A549 (cell line): ENCODE measurements at regions not wholly inside any gene's neighbourhood (a gene's known extent, or its start where the extent isn't known, plus 50 kb on each side); places are given as distances from the start of the nearest gene placed in this dataset.
"Not testable (repeated sequence)": the region's sequence is repeated elsewhere in the genome, so short reads cannot be mapped to it uniquely, and the experiment has no call there.

ENCODE experiments used
- ATAC-seq, 2 experiments: fragments of 200-7000 bp in 1 of 2; fragments of >200 bp in 1 of 2; cut with Nextera tagmentation in 1 of 2; cut with Tn5 transposase in 1 of 2; 3 replicates each; pipeline versions ENCODE4 v1.8.0 to v1.9.1; 2018 to 2020; ENCODE audit warnings: mild to moderate bottlenecking in 1 of 2, moderate library complexity in 1 of 2
- CTCF ChIA-PET: fragments of 300-600 bp; sonication (Branson Sonifier 250); formaldehyde crosslinking; extraction: SDS; loops from one replicate; lab custom pipeline; 2021; ENCODE audit warnings: antibody characterized with exemption, inconsistent platforms; lab: Yijun Ruan, JAX
- POLR2A ChIA-PET: fragments of 350-600 bp; formaldehyde crosslinking; extraction: SDS; loops from one replicate; lab custom pipeline; 2021; ENCODE audit warnings: antibody characterized with exemption, inconsistent platforms; lab: Yijun Ruan, JAX
- DNase-seq, 2 experiments: peaks; one replicate each; pipeline versions ENCODE4 v3.0.0 to v3.0.0-alpha.2; 2011 to 2016; ENCODE audit warnings: low read depth in 1 of 2, low spot score in 1 of 2
- FAIRE-seq: peaks from 2 replicates; lab custom pipeline; 2011; peaks lifted over from hg19 to GRCh38; lab: Jason Lieb, UNC
- H3K27ac ChIP-seq, 2 experiments: fragments of >200 bp; sonication (Bioruptor Twin); formaldehyde crosslinking; 3 replicates each; pipeline ENCODE4 v1.5.1; 2016 to 2017
- H3K4me1 ChIP-seq: fragments of >200 bp; sonication (Bioruptor Twin); formaldehyde crosslinking; 3 replicates; pipeline ENCODE4 v1.6.1; 2016
- H3K4me2 ChIP-seq: fragments of >200 bp; sonication (Bioruptor Twin); formaldehyde crosslinking; 3 replicates; pipeline ENCODE4 v1.6.1; 2016
- H3K4me3 ChIP-seq: fragments of >200 bp; sonication (Bioruptor Twin); formaldehyde crosslinking; 3 replicates; pipeline ENCODE4 v1.5.1; 2016
- H3K9me3 ChIP-seq: fragments of >200 bp; sonication (Bioruptor Twin); formaldehyde crosslinking; 3 replicates; pipeline ENCODE4 v1.6.1; 2016
- CBX8 ChIP-seq: fragments of 200-600 bp; sonication (generic); IDR thresholded peaks from 2 replicates; pipeline ENCODE4 v1.6.1; 2016
- CTCF ChIP-seq: fragments of >200 bp; sonication (Bioruptor Twin); formaldehyde crosslinking; IDR thresholded peaks from 3 replicates; pipeline ENCODE4 v1.5.1; 2016
- EHF ChIP-seq: fragments of 250-450 bp; sonication (Bioruptor Pico); IDR thresholded peaks from 2 replicates; pipeline ENCODE4 v1.5.0; 2020; ENCODE audit warnings: mild to moderate bottlenecking
- EHMT2 ChIP-seq: fragments of 200-600 bp; sonication (generic); IDR thresholded peaks from 2 replicates; pipeline ENCODE4 v1.6.1; 2016; ENCODE audit warnings: antibody characterized with exemption, low read depth, mild to moderate bottlenecking, moderate library complexity
- ESRRA ChIP-seq: fragments of 150-350 bp; IDR thresholded peaks from 2 replicates; pipeline ENCODE4 v1.6.1; 2014; ENCODE audit warnings: mild to moderate bottlenecking, low read length, borderline replicate concordance
- FOSB ChIP-seq: fragments of 250-450 bp; sonication (Bioruptor Pico); IDR thresholded peaks from 2 replicates; pipeline ENCODE4 v1.5.0; 2020; ENCODE audit warnings: mild to moderate bottlenecking, moderate library complexity
- HES2 ChIP-seq: fragments of >200 bp; sonication (Bioruptor Twin); formaldehyde crosslinking; IDR thresholded peaks from 2 replicates; pipeline ENCODE4 v1.6.1; 2016
- HOXB13 ChIP-seq: fragments of 250-450 bp; sonication (Bioruptor Pico); IDR thresholded peaks from 2 replicates; pipeline ENCODE4 v1.5.0; 2020; ENCODE audit warnings: low read depth, mild to moderate bottlenecking, moderate library complexity
- MAFK ChIP-seq: fragments of 450-650 bp; IDR thresholded peaks from 2 replicates; pipeline ENCODE4 v1.6.1; 2014; ENCODE audit not compliant: partially characterized antibody
- MAZ ChIP-seq: fragments of 150-350 bp; IDR thresholded peaks from 2 replicates; pipeline ENCODE4 v1.6.1; 2014; ENCODE audit warnings: antibody characterized with exemption, low read depth, low read length, borderline replicate concordance
- NFE2L2 ChIP-seq: fragments of 150-350 bp; conservative IDR thresholded peaks from 2 replicates; pipeline ENCODE4 v1.6.1; 2014; ENCODE audit warnings: low read length
- NR3C1 ChIP-seq: fragments of >200 bp; sonication (Bioruptor Twin); formaldehyde crosslinking; IDR thresholded peaks from 3 replicates; pipeline ENCODE4 v1.6.1; 2017
- POLR2A ChIP-seq: IDR thresholded peaks from 2 replicates; pipeline ENCODE4 v1.6.1; 2012; ENCODE audit warnings: mild to moderate bottlenecking, low read length
- SMC3 ChIP-seq: fragments of >200 bp; sonication (Bioruptor Twin); formaldehyde crosslinking; IDR thresholded peaks from 3 replicates; pipeline ENCODE4 v1.6.1; 2018; ENCODE audit warnings: inconsistent platforms
- TP53 ChIP-seq: fragments of 250-450 bp; sonication (Bioruptor Pico); IDR thresholded peaks from 2 replicates; pipeline ENCODE4 v1.5.0; 2021; ENCODE audit warnings: mild to moderate bottlenecking, moderate library complexity
- USF2 ChIP-seq: fragments of 450-650 bp; IDR thresholded peaks from 2 replicates; pipeline ENCODE4 v1.6.1; 2014; ENCODE audit warnings: antibody characterized with exemption
- WGBS: methylation state at CpG from one replicate; pipeline ENCODE4 v1.1.6; 2017; ENCODE audit errors: missing lambda C conversion rate; 5-methylcytosine and 5-hydroxymethylcytosine counted together

- TF ChIP-seq HES2 (no peak), CBX8 (no peak)
- Histone ChIP-seq H3K4me3 (no peak overlapping the region), H3K4me1 (no peaks in the 10 kb centered on the region), H3K27ac (no peak overlapping the region), H3K4me2 (no peak overlapping the region), H3K9me3 (no peaks in the 10 kb centered on the region)
- ChIA-PET POLR2A (no interaction called here), CTCF (interaction anchor here (0.6 to 1.1 kb wide), 2 partner anchors 9 to 30 kb away, joined by 3 to 4 read pairs; no protein-coding TSS in a partner anchor)
- 52% methylated on average over 8 of the region's 8 CpGs for WGBS
- DNase-seq (no peak), ATAC-seq (no peak), FAIRE-seq (no peak)
These were observed 51.6 kb upstream of the POMP start for GRCh38 chr13:28607187-28607955.

GRCh38 chr13:28606466-28606865 is 52.5 kb upstream of the POMP start:
- no peak overlapping the region for H3K4me3 ChIP-seq
- ATAC-seq (no peak), FAIRE-seq (no peak), DNase-seq (no peak)
- no peak for TF ChIP-seq TP53 (CRISPR knock-in tag)
- no peaks in the 10 kb centered on the region for H3K4me1 ChIP-seq
- CTCF ChIA-PET, result no interaction called here
- no peaks in the 10 kb centered on the region for H3K9me3 ChIP-seq
- POLR2A ChIA-PET, result no interaction called here
- WGBS, result 64% methylated on average over 5 of the region's 5 CpGs
- H3K27ac ChIP-seq, result no peak overlapping the region
- H3K4me2 ChIP-seq, result no peak overlapping the region

GRCh38 chr13:28605147-28605546 is 53.8 kb upstream of the POMP start:
- CTCF ChIA-PET, H3K9me3 ChIP-seq, FAIRE-seq, POLR2A ChIA-PET, H3K4me1 ChIP-seq, DNase-seq, H3K4me3 ChIP-seq, H3K27ac ChIP-seq, ATAC-seq, H3K4me2 ChIP-seq: not testable (repeated sequence)
- 24% methylated on average over 3 of the region's 3 CpGs for WGBS

GRCh38 chr13:28603043-28603664 is 55.8 kb upstream of the POMP start:
- no peaks in the 10 kb centered on the region for H3K9me3 ChIP-seq
- TF ChIP-seq HOXB13, result no peak
- no peak for TF ChIP-seq CBX8
- no peak for TF ChIP-seq POLR2A
- no peak for TF ChIP-seq SMC3
- TF ChIP-seq EHF (CRISPR knock-in tag), result no peak
- no peak for TF ChIP-seq ESRRA
- no peak for TF ChIP-seq MAZ
- no peak for TF ChIP-seq NR3C1
- no peak for TF ChIP-seq EHMT2
- TF ChIP-seq FOSB (CRISPR knock-in tag), result no peak
- no peak for TF ChIP-seq MAFK
- no peak for TF ChIP-seq CTCF
- no peak for TF ChIP-seq USF2
- no peak for TF ChIP-seq NFE2L2
- DNase-seq (no peak), FAIRE-seq (no peak), ATAC-seq (no peak)
- H3K27ac ChIP-seq, result no peak overlapping the region
- ChIA-PET POLR2A (no interaction called here), CTCF (no interaction called here)
- no peaks in the 10 kb centered on the region for H3K4me1 ChIP-seq
- WGBS, result 29% methylated on average over 6 of the region's 6 CpGs
- H3K4me2 ChIP-seq, result no peak overlapping the region
- H3K4me3 ChIP-seq, result no peak overlapping the region
